ENCODE measurements at regions not wholly inside any gene's neighbourhood (a gene's known extent, or its start where the extent isn't known, plus 50 kb on each side); places are given as distances from the start of the nearest gene placed in this dataset.

DNA sequence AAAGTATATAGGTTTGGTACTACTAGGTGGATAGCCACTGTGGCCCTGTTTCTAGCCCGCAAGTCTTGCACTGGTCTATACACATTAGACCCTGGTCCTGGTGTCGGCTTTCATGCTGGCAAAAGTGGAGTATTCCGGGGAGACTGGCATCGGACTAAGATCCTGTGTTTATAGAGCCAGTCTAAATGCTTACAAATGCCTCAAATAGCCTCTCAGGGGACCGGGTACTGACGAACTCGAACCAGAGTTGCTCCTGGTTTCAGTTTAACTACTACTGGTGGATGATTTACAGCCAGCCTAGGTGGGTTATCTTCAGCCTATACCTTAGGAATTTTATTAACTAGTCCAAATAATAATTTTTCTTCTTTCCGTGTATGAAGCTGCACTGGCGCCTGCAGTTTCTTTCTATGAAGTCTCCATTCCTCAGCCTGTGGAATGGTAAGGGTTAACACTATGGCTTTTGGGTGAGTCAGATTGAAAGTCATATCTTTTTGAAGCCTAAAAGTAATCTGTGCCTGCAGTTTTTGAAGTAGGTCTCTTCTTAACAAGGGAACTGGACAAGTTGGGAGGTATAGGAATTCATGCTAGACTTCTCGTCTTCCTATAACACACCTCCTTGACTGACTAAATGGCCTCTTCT is 51.3 kb downstream of the OR10H4 start:
- intact Hi-C loops (cut with micrococcal nuclease): no loop called here
- DNase-seq (no peak), ATAC-seq (no peak)
- no peak overlapping the region for H3K4me3 Mint-ChIP-seq
- CTCF ChIA-PET: no interaction called here
- no peak overlapping the region for H3K27ac Mint-ChIP-seq
- H3K4me1 Mint-ChIP-seq (ENCODE audit: low read depth): peaks cover 25% of the 10 kb centered on the region
- peaks cover 7% of the 10 kb centered on the region for H3K9me3 Mint-ChIP-seq
- H3K36me3 Mint-ChIP-seq (ENCODE audit: low read depth): no peaks in the 10 kb centered on the region
- no peak for TF ChIP-seq CTCF (IDR thresholded peaks at IDR 0.05)
- POLR2A ChIA-PET: interaction anchor here (0.8 kb wide), 1 partner anchor 164 kb away, joined by 3 read pairs; no protein-coding TSS in a partner anchor
- no peaks in the 10 kb centered on the region for H3K27me3 Mint-ChIP-seq

DNA sequence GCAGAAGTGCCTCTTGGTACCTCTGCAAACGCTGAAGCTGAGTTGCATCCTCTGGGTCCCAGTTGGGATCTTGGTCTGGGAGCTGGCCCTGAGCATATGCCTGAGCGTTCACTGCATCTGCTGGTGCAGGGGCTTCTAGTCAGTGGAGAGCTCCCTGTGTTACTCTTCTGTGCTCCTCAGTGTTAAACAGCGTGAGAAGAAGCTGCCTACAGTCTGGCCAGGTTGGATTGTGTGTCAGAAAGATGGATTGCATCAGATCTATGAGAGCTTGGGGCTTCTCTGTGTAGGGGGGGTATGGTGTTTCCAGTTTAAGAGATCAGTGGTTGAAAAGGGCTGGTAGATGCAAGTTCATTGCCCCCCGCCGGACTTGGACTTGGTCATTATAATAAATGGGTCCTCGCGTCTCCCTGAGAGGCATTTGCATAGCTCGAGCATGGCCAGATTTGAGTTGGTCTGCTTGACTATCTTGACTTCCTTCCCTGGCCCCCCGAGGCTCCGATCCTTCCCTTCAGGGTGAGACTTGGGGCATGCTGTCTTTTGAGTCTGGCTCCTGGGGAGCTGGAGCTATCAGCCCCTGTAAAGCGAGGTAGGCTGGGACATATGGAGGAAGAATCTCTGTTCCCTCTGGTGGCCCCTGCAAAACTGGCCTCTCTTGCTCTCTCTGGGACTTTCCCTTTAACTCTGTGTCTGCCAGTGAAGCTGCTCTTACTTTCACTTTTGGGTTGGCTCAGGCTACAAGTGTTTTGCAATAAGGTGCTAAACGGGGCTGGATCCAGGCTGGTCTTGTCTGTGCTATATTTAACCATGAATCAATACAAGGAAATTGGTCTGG is 52.9 kb downstream of the OR10H4 start:
- H3K27ac Mint-ChIP-seq: peak overlapping the region; percentile 90
- H3K4me3 Mint-ChIP-seq: peak overlapping the region; percentile 72
- peaks cover 25% of the 10 kb centered on the region for H3K4me1 Mint-ChIP-seq (ENCODE audit: low read depth)
- CTCF ChIA-PET: interaction anchor here (0.7 to 1.6 kb wide), 4 partner anchors 8 to 331 kb away, joined by 3 to 6 read pairs (median 5); no protein-coding TSS in a partner anchor
- no peaks in the 10 kb centered on the region for H3K27me3 Mint-ChIP-seq
- ATAC-seq: peak; percentile 98
- POLR2A ChIA-PET: interaction anchor here (1.0 kb wide), 2 partner anchors 290 to 327 kb away, joined by 3 read pairs; no protein-coding TSS in a partner anchor
- no peak for TF ChIP-seq CTCF (IDR thresholded peaks at IDR 0.05)
- intact Hi-C loops (cut with micrococcal nuclease): no loop called here
- peak; percentile 69 for DNase-seq
- peaks cover 2% of the 10 kb centered on the region for H3K9me3 Mint-ChIP-seq
- H3K36me3 Mint-ChIP-seq (ENCODE audit: low read depth): no peaks in the 10 kb centered on the region

DNA sequence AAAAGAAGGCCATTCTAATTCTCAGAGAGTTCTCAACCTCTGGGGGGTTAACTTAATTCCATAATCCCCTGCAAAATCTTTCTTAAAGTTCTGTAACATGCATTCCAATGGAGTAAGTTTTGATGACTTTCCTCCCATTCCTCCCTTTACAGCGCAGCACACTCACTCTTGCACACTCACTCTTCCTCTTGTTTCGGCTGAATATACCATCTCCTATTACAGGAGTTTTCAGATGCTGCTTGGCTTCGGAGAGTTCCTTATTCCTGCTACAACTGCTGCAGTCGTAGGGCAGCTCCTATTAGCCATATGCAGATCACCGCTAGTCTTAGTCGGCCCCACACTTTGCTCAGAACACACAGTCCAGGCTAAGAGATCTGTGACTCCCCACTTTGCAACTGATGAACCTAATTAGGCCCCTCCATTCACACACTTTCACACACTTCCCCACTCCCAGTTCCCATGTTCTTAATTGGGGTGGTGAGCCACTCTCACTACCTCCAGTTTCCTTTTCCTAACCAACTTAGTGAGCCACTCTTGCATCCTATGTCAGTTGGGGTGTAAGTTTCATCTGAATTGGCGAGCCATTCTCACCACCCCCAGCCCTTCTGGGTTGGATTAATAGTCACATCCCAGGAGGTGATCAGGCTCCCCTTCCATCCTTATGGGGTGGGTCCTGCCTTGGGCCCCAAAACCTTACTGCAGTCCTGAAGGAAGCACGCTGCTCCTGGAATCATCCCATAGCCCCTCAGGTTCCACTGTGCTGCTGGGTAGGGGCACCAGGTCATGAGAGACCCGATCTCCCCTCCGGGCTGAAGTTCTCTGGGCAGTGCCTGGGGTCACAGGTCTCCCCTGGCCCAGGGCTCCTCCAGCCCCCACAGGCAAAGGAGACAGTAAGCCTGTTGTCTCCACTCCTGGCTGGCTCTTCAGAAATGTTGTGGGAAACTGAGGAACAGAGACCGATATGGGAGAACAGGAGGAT is 53.9 kb downstream of the OR10H4 start:
- DNase-seq (no peak), ATAC-seq (no peak)
- peak overlapping the region; percentile 72 for H3K4me3 Mint-ChIP-seq
- ChIA-PET POLR2A (interaction anchor here (1.0 kb wide), 1 partner anchor 289 kb away, joined by 3 read pairs; no protein-coding TSS in a partner anchor), CTCF (interaction anchor here (1.6 kb wide), 1 partner anchor 10 kb away, joined by 6 read pairs; no protein-coding TSS in a partner anchor)
- no peaks in the 10 kb centered on the region for H3K9me3 Mint-ChIP-seq
- TF ChIP-seq CTCF (IDR thresholded peaks at IDR 0.05): no peak
- intact Hi-C loops (cut with micrococcal nuclease): no loop called here
- peaks cover 25% of the 10 kb centered on the region for H3K4me1 Mint-ChIP-seq (ENCODE audit: low read depth)
- peak overlapping the region; percentile 90 for H3K27ac Mint-ChIP-seq
- no peaks in the 10 kb centered on the region for H3K27me3 Mint-ChIP-seq
- H3K36me3 Mint-ChIP-seq (ENCODE audit: low read depth): no peaks in the 10 kb centered on the region

DNA sequence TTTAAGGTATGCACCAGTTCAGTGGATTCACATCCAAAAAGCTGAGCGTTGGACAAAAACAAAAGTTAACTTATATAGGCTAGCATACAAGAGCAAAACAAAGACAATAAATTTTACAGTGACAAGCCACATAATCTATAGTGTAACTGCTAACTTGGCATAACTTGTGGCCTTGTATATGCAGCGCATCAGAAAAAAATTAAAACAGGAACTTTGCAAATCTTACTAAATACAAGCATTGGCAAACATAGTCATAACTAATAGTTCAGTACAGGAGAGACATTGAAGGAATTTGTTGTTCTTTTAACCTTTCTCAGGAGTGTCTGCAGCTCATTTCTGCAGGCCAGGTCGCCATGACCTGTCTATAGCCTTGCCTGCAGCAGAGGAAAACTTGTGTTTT is 54.6 kb downstream of the OR10H4 start:
- ATAC-seq (no peak), DNase-seq (no peak)
- Mint-ChIP-seq H3K36me3 (ENCODE audit: low read depth) (no peaks in the 10 kb centered on the region), H3K4me3 (no peak overlapping the region), H3K27ac (no peak overlapping the region), H3K9me3 (no peaks in the 10 kb centered on the region), H3K4me1 (ENCODE audit: low read depth) (peaks cover 25% of the 10 kb centered on the region), H3K27me3 (no peaks in the 10 kb centered on the region)
- ChIA-PET CTCF (no interaction called here), POLR2A (no interaction called here)
- intact Hi-C loops (cut with micrococcal nuclease): no loop called here
- no peak for TF ChIP-seq CTCF (IDR thresholded peaks at IDR 0.05)
